ENCODE measurements at regions not wholly inside any gene's neighbourhood (a gene's known extent, or its start where the extent isn't known, plus 50 kb on each side); places are given as distances from the start of the nearest gene placed in this dataset.

GRCh38 chr12:123056709-123057108 lies 76.2 kb downstream of the ARL6IP4 start:
- Histone ChIP-seq H3K27me3 (replicated peaks in 1 of 4; ENCODE audit: control extremely low read depth in 1 of 4, control insufficient read depth in 3 of 4, insufficient read depth in 4 of 4, low read length in 3 of 4) (no peaks in the 10 kb centered on the region), H2AFZ (ENCODE audit: insufficient read depth, low read depth, low read length, poor library complexity, severe bottlenecking) (no peak overlapping the region), H3K4me2 (replicated peaks; ENCODE audit: low read depth, low read length, poor library complexity, severe bottlenecking) (no peak overlapping the region), H3K27ac (ENCODE audit: low read length in 2 of 2) (no peak overlapping the region), H3K79me2 (ENCODE audit: control insufficient read depth, insufficient read depth, low read length) (peaks cover 22% of the 10 kb centered on the region), H3K4me3 (ENCODE audit: control extremely low read depth in 1 of 5, extremely low read depth in 1 of 5, insufficient read depth in 1 of 5, low read depth in 2 of 5, low read length in 4 of 5) (no peak overlapping the region), H4K20me1 (ENCODE audit: control insufficient read depth, insufficient read depth, low read length, poor library complexity, severe bottlenecking) (no peaks in the 10 kb centered on the region), H3K4me1 (ENCODE audit: control insufficient read depth in 2 of 2, insufficient read depth in 2 of 2, low read length in 2 of 2) (peaks cover 11 to 23% of the 10 kb centered on the region in 2 donors), H3K9me3 (ENCODE audit: control extremely low read depth in 1 of 3, control insufficient read depth in 2 of 3, insufficient read depth in 1 of 3, low read length in 2 of 3) (no peaks in the 10 kb centered on the region), H3K36me3 (replicated peaks in 1 of 2; ENCODE audit: control extremely low read depth in 1 of 2, control insufficient read depth in 1 of 2, extremely low read depth in 1 of 2, insufficient read depth in 2 of 2, low read length in 1 of 2) (peaks cover 0 to 2% of the 10 kb centered on the region in 2 experiments), H3K9ac (ENCODE audit: low read length) (no peak overlapping the region)
- ChIA-PET CTCF (interaction anchor here (4.6 kb wide), 1 partner anchor 13 kb away, joined by 20 read pairs; no protein-coding TSS in a partner anchor), POLR2A (interaction anchor here (0.6 kb wide), 1 partner anchor 1594 kb away, joined by 4 read pairs; no protein-coding TSS in a partner anchor)
- DNase-seq (no peak), ATAC-seq (ENCODE audit: low read depth) (no peak)
- Mint-ChIP-seq H3K4me1 (peaks cover 34% of the 10 kb centered on the region), H3K27ac (no peak overlapping the region), H3K27me3 (no peaks in the 10 kb centered on the region), H3K4me3 (no peak overlapping the region), H3K9me3 (ENCODE audit: insufficient read depth) (no peaks in the 10 kb centered on the region)
- no peak for TF ChIP-seq EZH2 (IDR thresholded peaks at IDR 0.05; ENCODE audit: borderline replicate concordance, insufficient read depth, low read depth, low read length, poor library complexity, severe bottlenecking)
- no peak for TF ChIP-seq CTCF (IDR thresholded peaks at IDR 0.05)
- WGBS (ENCODE audit: insufficient coverage): 98% methylated on average over 6 of the region's 7 CpGs
- intact Hi-C loops (cut with micrococcal nuclease): loop anchor here (5.0 kb wide), 1 partner anchor 96 kb away; the partner anchor contains the start of gene PITPNM2

DNA sequence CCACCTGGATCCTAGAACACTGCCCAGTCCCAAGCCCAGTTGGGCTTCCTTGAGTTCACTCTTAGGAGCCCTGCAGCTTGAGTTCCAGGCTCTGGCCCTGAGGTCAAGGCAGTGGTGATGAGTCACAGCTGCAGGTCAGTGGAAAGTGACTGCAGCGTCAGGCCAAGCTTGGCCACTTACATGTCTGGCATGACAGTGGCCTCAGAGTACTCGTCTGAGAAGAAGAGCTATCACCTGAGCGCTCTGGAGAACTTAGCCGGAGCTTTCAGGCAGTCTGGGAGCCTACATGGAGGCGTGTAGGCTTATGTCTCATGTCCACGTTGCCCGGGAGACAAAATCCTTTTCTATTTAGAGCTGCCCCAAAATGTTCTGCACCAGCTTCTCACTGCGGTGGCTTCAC lies 75.6 kb downstream of the ARL6IP4 start:
- Histone ChIP-seq H2AFZ (ENCODE audit: insufficient read depth, low read depth, low read length, poor library complexity, severe bottlenecking) (no peak overlapping the region), H3K4me1 (ENCODE audit: control insufficient read depth in 2 of 2, insufficient read depth in 2 of 2, low read length in 2 of 2) (peaks cover 11 to 18% of the 10 kb centered on the region in 2 donors), H3K27me3 (replicated peaks in 1 of 4; ENCODE audit: control extremely low read depth in 1 of 4, control insufficient read depth in 3 of 4, insufficient read depth in 4 of 4, low read length in 3 of 4) (no peaks in the 10 kb centered on the region), H3K36me3 (replicated peaks in 1 of 2; ENCODE audit: control extremely low read depth in 1 of 2, control insufficient read depth in 1 of 2, extremely low read depth in 1 of 2, insufficient read depth in 2 of 2, low read length in 1 of 2) (no peaks in the 10 kb centered on the region), H3K4me2 (replicated peaks; ENCODE audit: low read depth, low read length, poor library complexity, severe bottlenecking) (no peak overlapping the region), H3K9me3 (ENCODE audit: control extremely low read depth in 1 of 3, control insufficient read depth in 2 of 3, insufficient read depth in 1 of 3, low read length in 2 of 3) (no peaks in the 10 kb centered on the region), H3K9ac (ENCODE audit: low read length) (no peak overlapping the region), H3K79me2 (ENCODE audit: control insufficient read depth, insufficient read depth, low read length) (peaks cover 16% of the 10 kb centered on the region), H3K27ac (ENCODE audit: low read length in 2 of 2) (no peak overlapping the region), H4K20me1 (ENCODE audit: control insufficient read depth, insufficient read depth, low read length, poor library complexity, severe bottlenecking) (no peaks in the 10 kb centered on the region), H3K4me3 (ENCODE audit: control extremely low read depth in 1 of 5, extremely low read depth in 1 of 5, insufficient read depth in 1 of 5, low read depth in 2 of 5, low read length in 4 of 5) (no peak overlapping the region)
- TF ChIP-seq EZH2 (IDR thresholded peaks at IDR 0.05; ENCODE audit: borderline replicate concordance, insufficient read depth, low read depth, low read length, poor library complexity, severe bottlenecking): no peak
- TF ChIP-seq CTCF (IDR thresholded peaks at IDR 0.05): no peak
- H3K4me3 Mint-ChIP-seq: no peak overlapping the region
- ATAC-seq (ENCODE audit: low read depth) (no peak), DNase-seq (no peak)
- intact Hi-C loops (cut with micrococcal nuclease): loop anchor here (5.0 kb wide), 1 partner anchor 96 kb away; the partner anchor contains the start of gene PITPNM2
- 94% methylated on average over 8 of the region's 8 CpGs for WGBS (ENCODE audit: insufficient coverage)
- no peaks in the 10 kb centered on the region for H3K27me3 Mint-ChIP-seq
- H3K27ac Mint-ChIP-seq: no peak overlapping the region
- POLR2A ChIA-PET: interaction anchor here (0.6 kb wide), 1 partner anchor 1594 kb away, joined by 4 read pairs; no protein-coding TSS in a partner anchor
- no peaks in the 10 kb centered on the region for H3K9me3 Mint-ChIP-seq (ENCODE audit: insufficient read depth)
- peaks cover 29% of the 10 kb centered on the region for H3K4me1 Mint-ChIP-seq
- CTCF ChIA-PET: interaction anchor here (1.4 to 2.5 kb wide), 3 partner anchors 11 to 182 kb away, joined by 4 to 9 read pairs (median 6); no protein-coding TSS in a partner anchor

Data from B cell (primary cell).